KMS-11 (cell line): ENCODE measurements at regions not wholly inside any gene's neighbourhood (a gene's known extent, or its start where the extent isn't known, plus 50 kb on each side); places are given as distances from the start of the nearest gene placed in this dataset.

Source experiments
- H2AFZ ChIP-seq: fragments of 200-600 bp; sonication (generic); 2 replicates; pipeline ENCODE4 v1.6.1; 2016; ENCODE audit warnings: antibody characterized with exemption, mixed run types, low read depth
- H3K27ac ChIP-seq: fragments of 200-600 bp; sonication (generic); 2 replicates; pipeline ENCODE4 v1.6.1; 2016; ENCODE audit warnings: mild to moderate bottlenecking, mixed run types
- H3K27me3 ChIP-seq: fragments of 200-600 bp; sonication (generic); 2 replicates; pipeline ENCODE4 v1.6.1; 2017; ENCODE audit warnings: mild to moderate bottlenecking, low read depth, mixed run types, moderate library complexity; ENCODE audit not compliant: insufficient read depth
- H3K36me3 ChIP-seq: fragments of 200-600 bp; sonication (generic); 2 replicates; pipeline ENCODE4 v1.6.1; 2017; ENCODE audit warnings: mild to moderate bottlenecking, mixed run types; ENCODE audit not compliant: insufficient read depth
- H3K4me1 ChIP-seq: fragments of 200-600 bp; sonication (generic); 2 replicates; pipeline ENCODE4 v1.6.1; 2016; ENCODE audit warnings: mild to moderate bottlenecking, low read depth, mixed run types; ENCODE audit not compliant: poor library complexity, severe bottlenecking
- H3K4me2 ChIP-seq: fragments of 200-600 bp; sonication (generic); 2 replicates; pipeline ENCODE4 v1.7.0; 2016; ENCODE audit warnings: mild to moderate bottlenecking, mixed run types
- H3K4me3 ChIP-seq: fragments of 200-600 bp; sonication (generic); IDR thresholded peaks from 2 replicates; pipeline ENCODE4 v1.6.1; 2017; ENCODE audit warnings: low read depth, low read length, mixed read lengths; ENCODE audit not compliant: insufficient read depth
- H3K79me2 ChIP-seq: fragments of 200-600 bp; sonication (generic); 2 replicates; pipeline ENCODE4 v1.6.1; 2016; ENCODE audit warnings: low read depth, mixed run types; ENCODE audit not compliant: insufficient read depth
- H3K9ac ChIP-seq: fragments of 200-600 bp; sonication (generic); 2 replicates; pipeline ENCODE4 v1.6.1; 2016; ENCODE audit warnings: mild to moderate bottlenecking, mixed run types
- H4K20me1 ChIP-seq: fragments of 200-600 bp; sonication (generic); 2 replicates; pipeline ENCODE4 v1.6.1; 2016; ENCODE audit warnings: mild to moderate bottlenecking, mixed run types; ENCODE audit not compliant: insufficient read depth
- TF ChIP-seq, protein P1 (sequence below): fragments of 200-600 bp; sonication (generic); conservative IDR thresholded peaks from 2 replicates; pipeline ENCODE4 v1.6.1; 2017; ENCODE audit warnings: low read depth, mild to moderate bottlenecking, antibody characterized with exemption, low read length, moderate library complexity, mixed read lengths

GRCh38 chr11:38438091-38438490 is 1840.1 kb upstream of the RAG2 start:
- Histone ChIP-seq H3K36me3 (no peaks in the 10 kb centered on the region), H3K9ac (no peak overlapping the region), H3K4me3 (no peak overlapping the region), H2AFZ (no peak overlapping the region), H4K20me1 (no peaks in the 10 kb centered on the region), H3K4me1 (peaks cover 11% of the 10 kb centered on the region), H3K4me2 (no peak overlapping the region), H3K79me2 (no peaks in the 10 kb centered on the region), H3K27me3 (no peaks in the 10 kb centered on the region), H3K27ac (no peak overlapping the region)
- TF ChIP-seq, protein P1, sequence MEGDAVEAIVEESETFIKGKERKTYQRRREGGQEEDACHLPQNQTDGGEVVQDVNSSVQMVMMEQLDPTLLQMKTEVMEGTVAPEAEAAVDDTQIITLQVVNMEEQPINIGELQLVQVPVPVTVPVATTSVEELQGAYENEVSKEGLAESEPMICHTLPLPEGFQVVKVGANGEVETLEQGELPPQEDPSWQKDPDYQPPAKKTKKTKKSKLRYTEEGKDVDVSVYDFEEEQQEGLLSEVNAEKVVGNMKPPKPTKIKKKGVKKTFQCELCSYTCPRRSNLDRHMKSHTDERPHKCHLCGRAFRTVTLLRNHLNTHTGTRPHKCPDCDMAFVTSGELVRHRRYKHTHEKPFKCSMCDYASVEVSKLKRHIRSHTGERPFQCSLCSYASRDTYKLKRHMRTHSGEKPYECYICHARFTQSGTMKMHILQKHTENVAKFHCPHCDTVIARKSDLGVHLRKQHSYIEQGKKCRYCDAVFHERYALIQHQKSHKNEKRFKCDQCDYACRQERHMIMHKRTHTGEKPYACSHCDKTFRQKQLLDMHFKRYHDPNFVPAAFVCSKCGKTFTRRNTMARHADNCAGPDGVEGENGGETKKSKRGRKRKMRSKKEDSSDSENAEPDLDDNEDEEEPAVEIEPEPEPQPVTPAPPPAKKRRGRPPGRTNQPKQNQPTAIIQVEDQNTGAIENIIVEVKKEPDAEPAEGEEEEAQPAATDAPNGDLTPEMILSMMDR, result no peak

DNA sequence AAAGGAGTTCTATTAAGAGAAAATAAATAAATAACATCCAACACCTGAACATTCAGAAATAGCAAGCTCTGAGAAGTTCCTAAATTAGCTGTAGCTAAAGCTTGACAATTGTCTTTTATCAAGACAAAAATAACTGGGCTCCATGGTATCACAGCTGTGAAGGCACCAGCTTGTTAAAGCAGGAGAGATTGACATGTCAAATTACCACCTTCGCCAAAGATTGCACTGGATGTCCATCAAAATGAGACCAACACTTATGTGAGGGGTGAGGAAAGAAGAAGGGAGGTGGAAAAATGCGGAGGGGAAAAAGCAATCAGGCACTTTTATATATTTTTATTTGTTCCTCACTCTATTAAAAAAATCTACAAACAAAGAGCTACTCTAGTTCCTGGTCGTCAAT is 1827.5 kb upstream of the RAG2 start:
- Histone ChIP-seq H4K20me1 (no peaks in the 10 kb centered on the region), H3K79me2 (no peaks in the 10 kb centered on the region), H3K27me3 (no peaks in the 10 kb centered on the region), H2AFZ (no peak overlapping the region), H3K9ac (no peak overlapping the region), H3K4me1 (no peaks in the 10 kb centered on the region), H3K36me3 (no peaks in the 10 kb centered on the region), H3K27ac (no peak overlapping the region), H3K4me2 (no peak overlapping the region), H3K4me3 (no peak overlapping the region)
- TF ChIP-seq, protein P1, result no peak

DNA sequence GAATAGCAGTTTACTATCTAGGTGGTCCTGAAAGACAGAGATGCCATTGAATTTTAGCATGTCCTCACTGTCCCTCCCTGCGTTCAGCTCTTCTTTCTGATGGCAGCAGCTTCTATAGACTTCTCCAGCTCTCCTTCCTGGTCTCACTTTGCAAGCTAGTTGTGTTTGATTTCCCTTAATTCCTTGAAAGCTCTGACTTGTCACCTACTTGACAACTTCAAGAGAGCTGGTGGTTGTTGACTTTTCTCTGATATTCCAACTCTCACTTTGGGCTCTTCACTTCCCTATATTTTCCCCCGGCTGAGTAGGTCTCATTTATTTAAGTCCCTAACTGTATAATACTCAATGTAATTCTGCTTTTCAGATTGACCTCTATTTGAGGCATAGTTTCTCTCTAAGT is 1825.0 kb upstream of the RAG2 start:
- TF ChIP-seq, protein P1, result no peak
- Histone ChIP-seq H3K27ac (no peak overlapping the region), H2AFZ (no peak overlapping the region), H4K20me1 (no peaks in the 10 kb centered on the region), H3K36me3 (no peaks in the 10 kb centered on the region), H3K79me2 (no peaks in the 10 kb centered on the region), H3K27me3 (no peaks in the 10 kb centered on the region), H3K4me2 (no peak overlapping the region), H3K4me1 (no peaks in the 10 kb centered on the region), H3K9ac (no peak overlapping the region), H3K4me3 (no peak overlapping the region)

DNA sequence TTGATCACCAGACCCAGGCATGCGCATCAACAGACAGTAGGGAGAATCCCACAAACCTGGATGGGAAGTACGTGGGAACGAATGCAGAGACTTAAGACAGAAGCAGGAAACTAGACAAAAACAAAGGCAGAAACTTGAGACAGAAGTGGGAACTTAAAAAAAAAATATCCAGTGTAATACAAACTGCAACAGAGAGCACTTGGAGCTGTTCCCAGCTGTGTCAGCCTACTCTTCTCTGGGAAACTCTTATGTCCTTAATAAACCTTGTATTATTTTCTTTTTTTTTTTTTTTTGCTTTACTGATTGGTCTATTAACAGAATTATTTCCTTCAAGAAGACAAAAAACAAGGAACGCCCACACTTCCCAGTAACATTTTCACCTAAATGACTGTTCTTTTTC is 1818.1 kb upstream of the RAG2 start:
- H3K36me3 ChIP-seq, result no peaks in the 10 kb centered on the region
- no peak overlapping the region for H2AFZ ChIP-seq
- no peaks in the 10 kb centered on the region for H3K79me2 ChIP-seq
- H3K27me3 ChIP-seq, result no peaks in the 10 kb centered on the region
- no peak overlapping the region for H3K9ac ChIP-seq
- H3K4me3 ChIP-seq, result no peak overlapping the region
- no peaks in the 10 kb centered on the region for H3K4me1 ChIP-seq
- no peak overlapping the region for H3K27ac ChIP-seq
- TF ChIP-seq, protein P1, result no peak
- no peaks in the 10 kb centered on the region for H4K20me1 ChIP-seq
- no peak overlapping the region for H3K4me2 ChIP-seq

- Histone ChIP-seq H3K79me2 (no peaks in the 10 kb centered on the region), H3K4me3 (no peak overlapping the region), H3K4me1 (no peaks in the 10 kb centered on the region), H3K4me2 (no peak overlapping the region), H4K20me1 (no peaks in the 10 kb centered on the region), H3K27me3 (no peaks in the 10 kb centered on the region), H3K9ac (no peak overlapping the region), H2AFZ (no peak overlapping the region), H3K27ac (no peak overlapping the region), H3K36me3 (no peaks in the 10 kb centered on the region)
- TF ChIP-seq, protein P1, result no peak
These were observed 1813.1 kb upstream of the RAG2 start for GRCh38 chr11:38411149-38411548.
